Upper lobe of right lung (tissue), 1 donor: ENCODE measurements at regions not wholly inside any gene's neighbourhood (a gene's known extent, or its start where the extent isn't known, plus 50 kb on each side); places are given as distances from the start of the nearest gene placed in this dataset.

Source experiments
- ATAC-seq: fragments of 200-7000 bp; cut with Tn5 transposase; one replicate; pipeline ENCODE4 v1.9.1; 2020; ENCODE audit warnings: mild to moderate bottlenecking, moderate library complexity
- DNase-seq: peaks from one replicate; pipeline ENCODE4 v3.0.0-alpha.2; 2020
- H3K27ac ChIP-seq: fragments of 200-600 bp; one replicate; pipeline ENCODE4 v1.8.0; 2022
- H3K27me3 ChIP-seq: fragments of 200-600 bp; one replicate; pipeline ENCODE4 v1.8.0; 2022; ENCODE audit warnings: mild to moderate bottlenecking
- H3K36me3 ChIP-seq: fragments of 200-600 bp; one replicate; pipeline ENCODE4 v1.8.0; 2022
- H3K4me1 ChIP-seq: fragments of 200-600 bp; one replicate; pipeline ENCODE4 v1.8.0; 2022
- H3K4me3 ChIP-seq: fragments of 200-600 bp; one replicate; pipeline ENCODE4 v1.8.0; 2022; ENCODE audit warnings: mild to moderate bottlenecking
- H3K9me3 ChIP-seq: fragments of 200-600 bp; one replicate; pipeline ENCODE4 v1.8.0; 2022
- intact Hi-C: fragments of 100-400 bp; cut with DNase I; formaldehyde crosslinking; loops from one replicate; pipeline ENCODE4 v1.11.0; 2022
- TF ChIP-seq, protein P1 (sequence below): fragments of 200-600 bp; IDR thresholded peaks from one replicate; pipeline ENCODE4 v1.8.0; 2022; ENCODE audit warnings: antibody characterized with exemption
- donor health status: DM: no; HTN: yes; CAD: no; lungs with severe emphysema.

GRCh38 chr20:11366660-11367059 lies 551.0 kb upstream of the BTBD3 start:
- TF ChIP-seq, protein P1, sequence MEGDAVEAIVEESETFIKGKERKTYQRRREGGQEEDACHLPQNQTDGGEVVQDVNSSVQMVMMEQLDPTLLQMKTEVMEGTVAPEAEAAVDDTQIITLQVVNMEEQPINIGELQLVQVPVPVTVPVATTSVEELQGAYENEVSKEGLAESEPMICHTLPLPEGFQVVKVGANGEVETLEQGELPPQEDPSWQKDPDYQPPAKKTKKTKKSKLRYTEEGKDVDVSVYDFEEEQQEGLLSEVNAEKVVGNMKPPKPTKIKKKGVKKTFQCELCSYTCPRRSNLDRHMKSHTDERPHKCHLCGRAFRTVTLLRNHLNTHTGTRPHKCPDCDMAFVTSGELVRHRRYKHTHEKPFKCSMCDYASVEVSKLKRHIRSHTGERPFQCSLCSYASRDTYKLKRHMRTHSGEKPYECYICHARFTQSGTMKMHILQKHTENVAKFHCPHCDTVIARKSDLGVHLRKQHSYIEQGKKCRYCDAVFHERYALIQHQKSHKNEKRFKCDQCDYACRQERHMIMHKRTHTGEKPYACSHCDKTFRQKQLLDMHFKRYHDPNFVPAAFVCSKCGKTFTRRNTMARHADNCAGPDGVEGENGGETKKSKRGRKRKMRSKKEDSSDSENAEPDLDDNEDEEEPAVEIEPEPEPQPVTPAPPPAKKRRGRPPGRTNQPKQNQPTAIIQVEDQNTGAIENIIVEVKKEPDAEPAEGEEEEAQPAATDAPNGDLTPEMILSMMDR, result no peak
- Histone ChIP-seq H3K4me3 (no peak overlapping the region), H3K36me3 (no peaks in the 10 kb centered on the region), H3K4me1 (no peaks in the 10 kb centered on the region), H3K9me3 (no peaks in the 10 kb centered on the region), H3K27ac (no peak overlapping the region), H3K27me3 (no peaks in the 10 kb centered on the region)
- intact Hi-C loops, result no loop called here
- no peak for DNase-seq
- ATAC-seq, result no peak

DNA sequence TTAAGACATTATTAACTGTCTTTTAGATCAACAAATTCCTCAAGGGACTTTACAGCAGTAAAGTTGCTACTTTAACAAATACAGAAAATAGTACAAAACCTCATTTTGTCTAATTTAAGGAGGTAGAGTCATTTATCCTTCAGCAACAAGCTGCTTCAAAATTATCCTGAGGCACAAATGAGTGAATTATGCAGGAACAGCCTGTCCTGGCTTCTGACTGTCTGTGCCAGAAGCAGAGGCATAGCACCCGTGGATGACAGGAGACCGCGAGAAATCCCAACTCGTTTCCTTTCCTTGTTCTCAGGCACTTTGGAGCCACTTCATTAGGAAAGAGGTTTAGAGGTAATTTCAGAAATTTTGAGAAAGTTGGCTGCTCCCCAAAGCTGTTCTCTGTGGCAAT lies 549.2 kb upstream of the BTBD3 start:
- Histone ChIP-seq H3K27ac (no peak overlapping the region), H3K36me3 (no peaks in the 10 kb centered on the region), H3K9me3 (no peaks in the 10 kb centered on the region), H3K4me1 (no peaks in the 10 kb centered on the region), H3K4me3 (no peak overlapping the region), H3K27me3 (no peaks in the 10 kb centered on the region)
- DNase-seq (no peak), ATAC-seq (no peak)
- intact Hi-C loops, result no loop called here
- TF ChIP-seq, protein P1, result no peak

GRCh38 chr20:11368965-11369711 lies 548.6 kb upstream of the BTBD3 start:
- no peaks in the 10 kb centered on the region for H3K27me3 ChIP-seq
- H3K27ac ChIP-seq, result no peak overlapping the region
- no peaks in the 10 kb centered on the region for H3K4me1 ChIP-seq
- DNase-seq (no peak), ATAC-seq (peak; percentile 22)
- no peak overlapping the region for H3K4me3 ChIP-seq
- no peaks in the 10 kb centered on the region for H3K36me3 ChIP-seq
- intact Hi-C loops, result no loop called here
- H3K9me3 ChIP-seq, result no peaks in the 10 kb centered on the region
- TF ChIP-seq, protein P1, result no peak

DNA sequence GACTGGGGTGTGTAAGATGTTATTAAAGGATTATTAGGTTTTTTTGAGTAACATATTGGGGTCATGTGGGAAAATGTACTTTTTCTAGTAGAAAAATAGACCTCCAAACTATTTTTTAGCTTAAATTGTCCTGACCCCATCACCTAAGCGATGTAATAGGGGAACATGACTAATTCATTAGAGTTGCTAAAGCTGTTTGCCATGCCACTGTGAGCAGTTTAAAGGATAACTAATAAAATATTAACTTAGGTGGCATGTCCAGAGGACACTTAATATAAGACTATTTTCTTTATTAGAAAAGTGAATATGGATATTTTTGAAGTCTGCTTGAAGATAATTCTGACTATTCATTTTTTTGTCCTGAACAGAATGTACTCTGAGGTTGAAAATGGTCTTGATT lies 545.9 kb upstream of the BTBD3 start:
- no peak for ATAC-seq
- no peaks in the 10 kb centered on the region for H3K36me3 ChIP-seq
- no peaks in the 10 kb centered on the region for H3K27me3 ChIP-seq
- no peaks in the 10 kb centered on the region for H3K9me3 ChIP-seq
- no peak for DNase-seq
- H3K4me1 ChIP-seq, result no peaks in the 10 kb centered on the region
- H3K4me3 ChIP-seq, result no peak overlapping the region
- H3K27ac ChIP-seq, result no peak overlapping the region
- intact Hi-C loops, result no loop called here
- TF ChIP-seq, protein P1, result no peak

DNA sequence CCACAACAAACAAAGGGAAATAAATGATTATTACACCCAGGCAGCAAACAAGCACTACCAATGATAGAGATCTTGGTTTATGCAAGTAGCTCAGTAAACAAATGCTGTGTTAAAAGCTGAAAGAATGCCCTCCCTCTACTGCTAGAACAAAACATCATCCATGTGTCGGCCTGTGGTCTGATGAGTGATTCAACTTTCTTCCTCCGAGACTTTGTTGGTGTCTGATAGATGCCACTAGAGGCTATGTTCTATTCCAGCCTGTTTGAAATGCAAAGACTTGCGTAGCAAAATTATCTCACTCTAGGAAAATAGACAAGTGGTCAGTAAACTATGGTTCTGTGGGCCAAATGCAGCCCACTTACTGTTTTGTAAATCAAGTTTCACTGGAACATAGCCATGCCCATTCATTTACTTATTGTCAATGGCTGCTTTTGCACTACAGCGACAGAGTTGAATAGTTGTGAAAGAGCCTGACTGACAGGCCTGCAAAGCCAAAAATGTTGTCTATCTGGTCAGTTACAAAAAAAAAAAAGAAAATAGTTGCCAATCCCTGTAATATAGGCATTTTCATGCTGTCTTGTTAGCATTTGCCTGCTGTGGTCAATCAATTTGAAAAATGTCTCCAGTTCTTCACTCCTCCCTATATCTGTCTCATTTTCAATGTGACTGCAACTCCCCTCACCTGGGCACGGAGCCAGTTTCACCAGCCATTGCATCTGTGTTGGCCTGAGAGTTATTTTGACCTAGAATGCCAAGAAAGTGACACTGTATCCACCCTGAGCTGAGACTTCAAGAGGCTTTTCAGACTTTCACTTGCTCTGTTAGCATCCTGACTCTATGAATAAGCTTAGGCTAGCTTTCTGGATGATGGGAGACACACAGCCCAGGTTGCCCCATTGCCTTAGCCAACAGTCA lies 544.6 kb upstream of the BTBD3 start:
- intact Hi-C loops, result no loop called here
- TF ChIP-seq, protein P1, result no peak
- no peaks in the 10 kb centered on the region for H3K9me3 ChIP-seq
- H3K4me3 ChIP-seq, result no peak overlapping the region
- H3K27me3 ChIP-seq, result no peaks in the 10 kb centered on the region
- no peaks in the 10 kb centered on the region for H3K4me1 ChIP-seq
- ATAC-seq (no peak), DNase-seq (no peak)
- no peak overlapping the region for H3K27ac ChIP-seq
- no peaks in the 10 kb centered on the region for H3K36me3 ChIP-seq
